Trophoblast cell (in vitro differentiated cells and primary cell): ENCODE measurements at regions not wholly inside any gene's neighbourhood (a gene's known extent, or its start where the extent isn't known, plus 50 kb on each side); places are given as distances from the start of the nearest gene placed in this dataset.

Experiments
- DNase-seq, 2 donors: peaks; one replicate each; pipeline ENCODE4 v3.0.0-alpha.2; 2016
- H2AFZ ChIP-seq: 2 replicates; pipeline ENCODE4 v1.6.1; 2013; ENCODE audit warnings: low read length, moderate library complexity, mild to moderate bottlenecking; ENCODE audit not compliant: insufficient read depth, poor library complexity
- H2AK5ac ChIP-seq: 2 replicates; pipeline ENCODE4 v1.6.1; 2013; ENCODE audit warnings: mild to moderate bottlenecking, low read length
- H2BK120ac ChIP-seq: 2 replicates; pipeline ENCODE4 v1.6.1; 2013; ENCODE audit warnings: low read length, mild to moderate bottlenecking, moderate library complexity; ENCODE audit not compliant: insufficient read depth, poor library complexity
- H2BK12ac ChIP-seq: 2 replicates; pipeline ENCODE4 v1.6.1; 2013; ENCODE audit warnings: mild to moderate bottlenecking, low read length, moderate library complexity
- H2BK5ac ChIP-seq: 2 replicates; pipeline ENCODE4 v1.6.1; 2013; ENCODE audit warnings: low read length, low read depth, moderate library complexity, mild to moderate bottlenecking; ENCODE audit not compliant: poor library complexity
- H3K14ac ChIP-seq: 2 replicates; pipeline ENCODE4 v1.6.1; 2013; ENCODE audit warnings: mild to moderate bottlenecking, low read length
- H3K18ac ChIP-seq: 2 replicates; pipeline ENCODE4 v1.6.1; 2013; ENCODE audit warnings: mild to moderate bottlenecking, low read length
- H3K23ac ChIP-seq: 2 replicates; pipeline ENCODE4 v1.6.1; 2013; ENCODE audit warnings: low read length
- H3K27ac ChIP-seq: 2 replicates; pipeline ENCODE4 v1.5.1; 2013; ENCODE audit warnings: low read depth, mild to moderate bottlenecking, inconsistent platforms, low read length, moderate library complexity
- H3K27me3 ChIP-seq: 2 replicates; pipeline ENCODE4 v1.6.1; 2013; ENCODE audit warnings: inconsistent platforms, mild to moderate bottlenecking, low read length, moderate library complexity; ENCODE audit not compliant: insufficient read depth
- H3K36me3 ChIP-seq, 2 experiments: 1 replicate in 1 of 2; 2 replicates in 1 of 2; pipeline ENCODE4 v1.6.1; 2013; ENCODE audit warnings: low read length in 2 of 2, mild to moderate bottlenecking in 2 of 2, moderate library complexity in 1 of 2; ENCODE audit not compliant: insufficient read depth in 2 of 2, control insufficient read depth in 1 of 2
- H3K4ac ChIP-seq: 2 replicates; pipeline ENCODE4 v1.6.1; 2013; ENCODE audit warnings: low read depth, mild to moderate bottlenecking, low read length, moderate library complexity
- H3K4me1 ChIP-seq, 2 experiments: 1 replicate in 1 of 2; 2 replicates in 1 of 2; pipeline ENCODE4 v1.6.1; 2013; ENCODE audit warnings: low read length in 2 of 2, mild to moderate bottlenecking in 2 of 2, moderate library complexity in 1 of 2; ENCODE audit not compliant: insufficient read depth in 2 of 2, control insufficient read depth in 1 of 2
- H3K4me2 ChIP-seq: 2 replicates; pipeline ENCODE4 v1.6.1; 2013; ENCODE audit warnings: inconsistent platforms, mild to moderate bottlenecking, low read length, moderate library complexity
- H3K4me3 ChIP-seq: 2 replicates; pipeline ENCODE4 v1.5.1; 2013; ENCODE audit warnings: mild to moderate bottlenecking, low read depth, low read length, inconsistent platforms
- H3K79me1 ChIP-seq: one replicate; pipeline ENCODE4 v1.6.1; 2013; ENCODE audit warnings: low read length
- H3K79me2 ChIP-seq: 2 replicates; pipeline ENCODE4 v1.6.1; 2013; ENCODE audit warnings: low read length, mild to moderate bottlenecking; ENCODE audit not compliant: control insufficient read depth, insufficient read depth, poor library complexity
- H3K9ac ChIP-seq: 2 replicates; pipeline ENCODE4 v1.6.1; 2013; ENCODE audit warnings: mild to moderate bottlenecking, low read length
- H3K9me3 ChIP-seq: 2 replicates; pipeline ENCODE4 v1.6.1; 2013; ENCODE audit warnings: low read depth, mild to moderate bottlenecking, control low read depth, inconsistent platforms, low read length; ENCODE audit not compliant: insufficient read depth
- H4K12ac ChIP-seq: 2 replicates; pipeline ENCODE4 v1.6.1; 2013; ENCODE audit warnings: low read depth, mild to moderate bottlenecking, low read length, moderate library complexity
- H4K8ac ChIP-seq: 2 replicates; pipeline ENCODE4 v1.6.1; 2013; ENCODE audit warnings: low read depth, mild to moderate bottlenecking, low read length, moderate library complexity
- H4K91ac ChIP-seq: one replicate; pipeline ENCODE4 v1.6.1; 2013; ENCODE audit warnings: low read depth, mild to moderate bottlenecking, low read length, moderate library complexity
- WGBS: extraction: QIAGEN DNeasy Blood & Tissue Kit; methylation state at CpG from one replicate; pipeline ENCODE4 v1.1.7; 2013; ENCODE audit warnings: missing lambda C conversion rate; ENCODE audit not compliant: insufficient read length, insufficient coverage; ENCODE audit errors: extremely low coverage; 5-methylcytosine and 5-hydroxymethylcytosine counted together

DNA sequence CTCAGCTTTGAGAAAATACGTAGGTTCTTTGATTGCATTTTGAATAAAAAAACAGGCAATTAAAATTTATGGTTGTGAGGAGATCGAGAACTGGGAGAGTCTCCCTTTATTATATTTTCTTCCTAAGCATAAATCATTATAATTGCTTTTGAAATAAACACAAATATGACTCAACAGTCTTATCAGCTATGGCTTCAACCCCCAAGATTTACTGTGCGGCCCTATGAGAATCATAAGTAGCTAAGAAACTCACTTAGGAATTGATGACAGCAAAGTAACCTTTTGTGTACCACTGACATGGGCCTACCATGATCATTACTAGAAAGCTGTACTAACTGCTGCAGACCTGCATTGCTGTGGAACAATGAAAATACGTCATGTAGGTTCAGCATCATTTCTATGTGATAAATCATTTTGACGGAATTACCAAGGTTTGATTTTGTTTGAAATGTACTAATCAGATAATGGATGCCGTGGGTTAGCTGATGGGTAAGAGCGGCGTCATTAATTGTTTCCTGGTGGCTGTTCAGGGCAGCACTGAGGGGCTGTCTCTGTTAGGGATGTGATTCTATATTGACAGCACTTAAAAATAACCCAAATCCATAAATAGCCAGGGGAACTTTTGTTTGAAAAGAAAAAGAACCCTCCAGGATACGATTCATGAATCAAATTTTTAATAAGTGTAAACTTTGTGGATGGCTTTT lies 51.5 kb upstream of the GPRIN3 start:
- Histone ChIP-seq H4K8ac (no peak overlapping the region), H3K14ac (no peak overlapping the region), H2BK5ac (no peak overlapping the region), H2AK5ac (no peak overlapping the region), H3K9me3 (no peaks in the 10 kb centered on the region), H2BK120ac (no peak overlapping the region), H4K12ac (no peak overlapping the region), H4K91ac (no peak overlapping the region), H3K79me2 (no peaks in the 10 kb centered on the region), H3K4ac (no peak overlapping the region), H3K4me1 (no peaks in the 10 kb centered on the region), H3K9ac (no peak overlapping the region), H3K18ac (no peak overlapping the region), H3K4me3 (no peak overlapping the region), H3K23ac (no peak overlapping the region), H3K36me3 (no peaks in the 10 kb centered on the region), H3K27ac (no peak overlapping the region), H3K4me2 (no peak overlapping the region), H2BK12ac (no peak overlapping the region), H2AFZ (no peak overlapping the region), H3K27me3 (no peaks in the 10 kb centered on the region), H3K79me1 (no peaks in the 10 kb centered on the region)
- no CpG with 5 or more reads among the region's 9 CpGs for WGBS
- no peak for DNase-seq

DNA sequence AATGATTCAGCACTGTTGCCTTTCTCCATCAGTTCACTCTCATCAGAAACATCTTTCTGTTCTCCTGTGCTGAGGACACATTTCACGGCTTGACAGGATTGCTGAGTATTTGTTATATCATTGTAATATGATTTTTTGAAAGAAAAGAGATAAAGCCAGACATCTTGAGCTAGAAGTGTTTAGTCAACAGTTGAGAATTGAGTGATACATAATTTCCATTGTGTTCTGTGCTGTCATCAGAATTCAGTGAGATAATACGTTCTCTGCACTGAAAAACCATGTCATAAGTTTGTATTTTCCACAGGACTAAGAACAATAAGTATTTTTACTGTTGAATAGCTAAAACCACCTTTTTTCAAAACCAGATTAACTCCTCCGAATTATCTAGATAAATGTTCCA lies 50.2 kb upstream of the GPRIN3 start:
- Histone ChIP-seq H2BK5ac (no peak overlapping the region), H3K79me1 (no peaks in the 10 kb centered on the region), H3K9me3 (no peaks in the 10 kb centered on the region), H3K14ac (no peak overlapping the region), H3K4ac (no peak overlapping the region), H4K12ac (no peak overlapping the region), H3K27ac (no peak overlapping the region), H4K91ac (no peak overlapping the region), H3K79me2 (no peaks in the 10 kb centered on the region), H2AFZ (no peak overlapping the region), H3K27me3 (no peaks in the 10 kb centered on the region), H3K4me2 (no peak overlapping the region), H2AK5ac (no peak overlapping the region), H3K4me1 (no peaks in the 10 kb centered on the region), H3K18ac (no peak overlapping the region), H2BK120ac (no peak overlapping the region), H2BK12ac (no peak overlapping the region), H3K4me3 (no peak overlapping the region), H3K23ac (no peak overlapping the region), H3K36me3 (no peaks in the 10 kb centered on the region), H3K9ac (no peak overlapping the region), H4K8ac (no peak overlapping the region)
- DNase-seq, result peak in 1 of 2 donors; percentile 53
- WGBS, result no CpG with 5 or more reads among the region's 3 CpGs
